Activated T-helper 17 cell treated with anti-CD3 and anti-CD28 coated beads, Interleukin-2, amount 50 U/mL, for 72 hours (primary cell): ENCODE measurements at regions not wholly inside any gene's neighbourhood (a gene's known extent, or its start where the extent isn't known, plus 50 kb on each side); places are given as distances from the start of the nearest gene placed in this dataset.

Experiments used
- ATAC-seq: fragments of 150-1000 bp; cut with Tn5 transposase; replicated peaks from 2 replicates; pipeline ENCODE4 v1.10.0; 2021; ENCODE audit warnings: mild to moderate bottlenecking, moderate library complexity
- H3K27ac Mint-ChIP-seq: one replicate; pipeline ENCODE4 v1.8.0; 2022; ENCODE audit warnings: mixed read lengths
- H3K27me3 Mint-ChIP-seq: one replicate; pipeline ENCODE4 v1.8.0; 2022; ENCODE audit warnings: mixed read lengths
- H3K36me3 Mint-ChIP-seq: one replicate; pipeline ENCODE4 v1.8.0; 2022; ENCODE audit warnings: low read depth, mild to moderate bottlenecking, mixed read lengths
- H3K4me1 Mint-ChIP-seq: one replicate; pipeline ENCODE4 v1.8.0; 2022; ENCODE audit warnings: mixed read lengths
- H3K4me3 Mint-ChIP-seq: one replicate; pipeline ENCODE4 v1.8.0; 2022; ENCODE audit warnings: mild to moderate bottlenecking, mixed read lengths
- H3K9me3 Mint-ChIP-seq: one replicate; pipeline ENCODE4 v1.8.0; 2022; ENCODE audit warnings: mixed read lengths

DNA sequence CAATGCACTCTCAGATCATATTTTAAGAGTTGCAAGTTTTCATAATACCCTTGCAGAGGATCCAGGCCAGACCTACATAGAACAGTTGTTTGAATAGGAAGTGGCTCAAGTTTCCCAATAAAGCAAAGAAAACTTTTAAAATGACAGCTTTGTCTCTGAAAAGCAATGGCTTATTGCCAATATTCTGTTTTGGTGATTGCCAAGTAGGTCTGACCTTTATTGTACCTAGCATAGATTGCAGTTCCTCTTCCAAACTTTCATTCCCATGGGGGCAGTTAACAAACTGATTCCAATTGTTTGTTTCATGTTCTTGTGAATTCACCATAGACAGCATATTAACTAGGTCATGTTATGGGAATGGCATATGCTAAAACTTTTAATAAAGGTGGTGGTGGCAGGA, 664.6 kb upstream of the CA10 start:
- Mint-ChIP-seq H3K27me3 (peaks cover 3% of the 10 kb centered on the region), H3K9me3 (no peaks in the 10 kb centered on the region), H3K4me1 (no peaks in the 10 kb centered on the region), H3K36me3 (no peaks in the 10 kb centered on the region), H3K4me3 (no peak overlapping the region), H3K27ac (no peak overlapping the region)
- no peak for ATAC-seq

DNA sequence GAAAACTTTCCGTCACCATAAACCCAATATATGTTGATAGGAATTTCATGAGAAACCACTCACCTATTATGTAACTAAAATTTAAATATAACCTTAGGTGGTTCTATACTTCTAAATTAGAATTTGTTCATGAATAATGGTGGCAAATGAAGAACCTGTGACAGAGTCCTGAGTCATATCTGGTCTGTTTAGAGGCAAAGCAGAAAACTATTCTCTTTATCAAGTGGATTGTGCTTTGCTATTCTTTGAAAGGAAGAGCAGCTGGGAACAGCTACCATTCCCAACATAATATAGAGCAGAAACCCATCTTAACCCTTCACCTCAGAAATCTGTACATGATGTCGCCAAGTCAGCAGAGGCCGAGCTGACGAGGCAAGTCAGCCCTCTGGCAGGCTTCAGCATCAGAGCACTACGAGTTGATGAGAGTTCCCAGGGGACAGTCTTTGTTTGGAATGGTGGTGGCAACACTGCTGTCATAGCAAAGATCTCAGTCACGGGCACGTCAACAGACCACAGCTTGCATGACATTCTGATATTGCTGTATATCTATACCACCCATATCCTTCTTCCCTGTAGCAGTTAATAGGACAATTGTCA, 631.9 kb upstream of the CA10 start:
- H3K4me1 Mint-ChIP-seq, result no peaks in the 10 kb centered on the region
- no peaks in the 10 kb centered on the region for H3K27me3 Mint-ChIP-seq
- no peak overlapping the region for H3K27ac Mint-ChIP-seq
- ATAC-seq, result no peak
- H3K36me3 Mint-ChIP-seq, result no peaks in the 10 kb centered on the region
- H3K4me3 Mint-ChIP-seq, result no peak overlapping the region
- peaks cover 6% of the 10 kb centered on the region for H3K9me3 Mint-ChIP-seq

DNA sequence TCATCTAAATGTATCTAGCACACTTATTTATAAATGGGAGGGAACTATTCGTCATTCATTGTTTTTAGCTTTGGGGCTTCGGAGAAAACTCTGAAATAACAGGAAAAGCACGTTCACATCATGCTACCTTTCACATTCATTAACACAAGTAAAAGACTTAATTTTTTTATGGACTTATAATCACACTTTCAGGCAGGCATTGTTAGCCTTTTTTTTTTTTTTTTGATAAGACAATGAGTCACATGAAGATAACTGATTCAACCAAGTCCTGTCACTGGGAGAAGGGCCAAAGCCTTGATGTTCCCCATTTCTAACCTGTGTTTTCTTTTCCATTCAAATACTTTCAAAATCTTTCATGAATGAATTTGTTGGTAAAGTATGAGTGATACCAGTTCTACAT, 631.3 kb upstream of the CA10 start:
- Mint-ChIP-seq H3K9me3 (peaks cover 4% of the 10 kb centered on the region), H3K36me3 (no peaks in the 10 kb centered on the region), H3K4me1 (no peaks in the 10 kb centered on the region), H3K27ac (no peak overlapping the region), H3K4me3 (no peak overlapping the region), H3K27me3 (no peaks in the 10 kb centered on the region)
- no peak for ATAC-seq

DNA sequence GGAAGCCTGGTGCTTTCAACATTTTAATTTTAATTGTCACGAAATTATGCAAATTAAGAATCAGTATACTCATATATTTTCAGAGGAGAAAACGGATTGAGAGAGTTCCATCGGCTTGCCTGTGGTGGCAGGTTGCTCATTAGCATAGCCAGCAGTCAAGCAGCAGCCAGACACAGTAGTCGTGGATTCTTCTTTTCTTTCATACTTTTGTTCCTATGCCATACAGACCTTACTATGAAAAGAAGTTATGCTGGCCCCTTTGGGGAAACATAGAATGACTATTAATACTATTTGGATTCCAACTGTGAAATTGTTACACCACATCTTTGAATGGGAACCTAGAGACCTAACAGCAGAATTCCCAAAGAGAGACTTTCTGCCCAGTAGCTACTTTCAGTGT, 617.7 kb upstream of the CA10 start:
- H3K36me3 Mint-ChIP-seq, result no peaks in the 10 kb centered on the region
- peaks cover 5% of the 10 kb centered on the region for H3K9me3 Mint-ChIP-seq
- no peaks in the 10 kb centered on the region for H3K4me1 Mint-ChIP-seq
- no peaks in the 10 kb centered on the region for H3K27me3 Mint-ChIP-seq
- H3K27ac Mint-ChIP-seq, result no peak overlapping the region
- H3K4me3 Mint-ChIP-seq, result no peak overlapping the region
- no peak for ATAC-seq

DNA sequence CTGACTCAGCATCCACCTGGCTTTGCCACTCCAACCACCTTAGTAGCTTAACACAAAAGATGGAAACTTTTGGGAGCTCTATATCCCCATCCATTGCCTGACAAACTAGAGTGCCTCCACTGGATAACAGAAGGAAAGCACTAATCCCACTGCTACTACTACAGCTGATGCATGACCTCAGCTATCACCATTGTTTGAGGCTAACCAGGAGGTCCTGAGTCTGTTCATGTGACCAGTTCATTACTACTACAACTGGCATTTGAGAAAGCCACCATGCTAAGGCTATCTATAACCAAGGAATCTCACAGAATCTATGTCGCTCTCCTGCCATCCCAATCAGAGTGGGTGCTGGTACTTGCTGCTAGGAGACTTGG, 604.3 kb upstream of the CA10 start:
- no peaks in the 10 kb centered on the region for H3K36me3 Mint-ChIP-seq
- no peak overlapping the region for H3K4me3 Mint-ChIP-seq
- no peak overlapping the region for H3K27ac Mint-ChIP-seq
- H3K9me3 Mint-ChIP-seq, result peaks cover 11% of the 10 kb centered on the region
- no peaks in the 10 kb centered on the region for H3K27me3 Mint-ChIP-seq
- ATAC-seq, result no peak
- no peaks in the 10 kb centered on the region for H3K4me1 Mint-ChIP-seq

DNA sequence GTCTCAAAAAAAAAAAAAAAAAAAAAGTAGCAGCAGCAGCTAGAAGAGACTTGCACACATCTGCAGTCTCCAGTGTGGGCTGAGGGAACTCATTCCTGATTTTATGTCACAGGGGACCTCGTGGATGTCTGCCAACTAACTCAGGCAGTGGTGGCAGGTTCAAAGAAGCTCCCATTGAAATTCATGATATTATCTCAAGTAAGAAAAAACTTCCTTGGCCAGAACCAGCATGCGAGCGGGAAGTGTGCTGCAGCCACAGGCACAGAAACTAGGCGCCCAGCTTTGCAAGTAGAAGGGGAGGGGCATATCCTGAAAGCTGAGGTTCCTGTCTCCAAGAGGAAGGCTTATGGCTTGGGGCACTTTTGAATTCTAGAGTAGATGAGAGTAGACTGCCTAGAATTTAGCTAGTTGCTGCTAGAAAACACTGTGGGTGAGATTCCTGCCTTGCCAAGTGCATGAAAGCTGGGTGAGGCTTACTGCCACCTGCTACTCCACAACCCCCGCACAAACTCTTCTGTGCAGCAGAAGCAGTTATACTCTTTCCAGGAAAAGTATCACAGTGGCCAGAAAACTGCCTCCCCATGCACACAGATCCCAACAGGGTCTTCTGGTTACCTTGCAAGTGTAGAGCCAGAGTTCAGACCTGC, 603.8 kb upstream of the CA10 start:
- H3K27ac Mint-ChIP-seq, result no peak overlapping the region
- no peak for ATAC-seq
- H3K9me3 Mint-ChIP-seq, result peaks cover 11% of the 10 kb centered on the region
- no peak overlapping the region for H3K4me3 Mint-ChIP-seq
- H3K27me3 Mint-ChIP-seq, result no peaks in the 10 kb centered on the region
- no peaks in the 10 kb centered on the region for H3K36me3 Mint-ChIP-seq
- H3K4me1 Mint-ChIP-seq, result no peaks in the 10 kb centered on the region

GRCh38 chr17:52759864-52760263, 601.4 kb upstream of the CA10 start:
- Mint-ChIP-seq H3K4me1 (no peaks in the 10 kb centered on the region), H3K36me3 (no peaks in the 10 kb centered on the region), H3K4me3 (no peak overlapping the region), H3K27me3 (no peaks in the 10 kb centered on the region), H3K9me3 (peaks cover 3% of the 10 kb centered on the region), H3K27ac (no peak overlapping the region)
- ATAC-seq, result no peak

DNA sequence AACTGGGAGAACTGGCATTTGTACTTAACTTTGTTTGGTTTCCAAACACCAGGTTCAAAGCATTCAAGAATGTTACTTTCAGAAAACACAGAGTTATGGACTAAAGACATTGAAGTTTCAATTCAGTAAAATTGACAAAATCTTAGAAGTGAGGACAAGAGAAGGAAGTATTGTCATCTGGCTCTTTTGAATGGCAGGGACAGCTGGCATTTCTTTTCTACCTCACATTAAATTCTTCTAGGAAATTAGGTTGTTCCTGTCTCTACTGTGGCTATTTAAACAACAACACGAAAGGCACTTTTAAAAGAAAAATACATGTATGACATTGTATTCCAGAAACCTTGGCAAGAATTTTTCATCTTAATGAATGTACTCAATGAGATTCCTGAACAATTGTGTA, 600.0 kb upstream of the CA10 start:
- no peaks in the 10 kb centered on the region for H3K9me3 Mint-ChIP-seq
- H3K36me3 Mint-ChIP-seq, result no peaks in the 10 kb centered on the region
- H3K4me1 Mint-ChIP-seq, result no peaks in the 10 kb centered on the region
- H3K27ac Mint-ChIP-seq, result no peak overlapping the region
- ATAC-seq, result no peak
- no peaks in the 10 kb centered on the region for H3K27me3 Mint-ChIP-seq
- H3K4me3 Mint-ChIP-seq, result no peak overlapping the region

DNA sequence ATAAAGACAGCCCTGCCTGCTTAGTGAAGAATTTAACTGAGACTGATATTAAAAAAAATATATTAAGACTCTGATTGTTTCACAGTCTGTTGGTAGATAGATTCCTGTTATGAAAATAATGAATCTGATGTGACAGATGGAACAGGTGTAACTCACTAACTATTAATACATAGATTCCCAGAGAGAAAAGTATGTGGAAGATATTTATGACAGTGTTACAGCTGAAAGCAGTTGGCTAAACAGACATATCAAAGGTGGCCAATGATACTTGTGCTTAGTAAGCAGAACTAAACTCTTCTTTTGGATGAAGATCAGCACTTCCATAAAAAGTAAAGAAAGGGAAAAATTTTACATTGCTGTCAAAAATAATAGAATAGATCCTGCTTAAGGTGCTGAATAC, 598.2 kb upstream of the CA10 start:
- Mint-ChIP-seq H3K4me3 (no peak overlapping the region), H3K36me3 (no peaks in the 10 kb centered on the region), H3K4me1 (no peaks in the 10 kb centered on the region), H3K27me3 (no peaks in the 10 kb centered on the region), H3K9me3 (peaks cover 4% of the 10 kb centered on the region), H3K27ac (no peak overlapping the region)
- no peak for ATAC-seq

- no peaks in the 10 kb centered on the region for H3K4me1 Mint-ChIP-seq
- ATAC-seq, result no peak
- no peak overlapping the region for H3K4me3 Mint-ChIP-seq
- H3K9me3 Mint-ChIP-seq, result peaks cover 7% of the 10 kb centered on the region
- no peaks in the 10 kb centered on the region for H3K27me3 Mint-ChIP-seq
- H3K36me3 Mint-ChIP-seq, result no peaks in the 10 kb centered on the region
- no peak overlapping the region for H3K27ac Mint-ChIP-seq
These were observed 596.3 kb upstream of the CA10 start for GRCh38 chr17:52754838-52755237.

DNA sequence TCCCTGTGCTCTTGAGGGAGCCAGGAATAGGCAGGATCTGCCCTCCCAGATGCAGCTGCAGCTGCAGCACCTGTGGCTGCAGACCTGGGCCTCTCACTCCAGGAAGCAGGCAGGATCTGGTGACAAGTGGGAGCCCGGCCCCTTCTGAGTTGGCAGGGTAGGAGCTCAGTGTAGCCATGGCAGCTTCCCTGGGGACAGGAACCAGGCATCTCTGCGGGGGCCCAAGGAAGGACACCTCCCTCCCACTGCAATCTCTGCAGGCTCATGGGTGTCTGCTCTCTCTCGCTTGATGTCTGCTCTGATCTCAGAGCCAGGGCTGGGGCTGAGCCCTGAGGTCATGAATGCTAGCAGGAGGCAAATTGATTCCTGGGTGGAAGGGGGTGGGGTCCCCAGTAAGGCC, 592.5 kb upstream of the CA10 start:
- no peak for ATAC-seq
- Mint-ChIP-seq H3K27me3 (no peaks in the 10 kb centered on the region), H3K36me3 (no peaks in the 10 kb centered on the region), H3K4me3 (no peak overlapping the region), H3K27ac (no peak overlapping the region), H3K4me1 (no peaks in the 10 kb centered on the region), H3K9me3 (peaks cover 7% of the 10 kb centered on the region)

GRCh38 chr17:52744179-52744578, 585.7 kb upstream of the CA10 start:
- ATAC-seq, result no peak
- no peak overlapping the region for H3K4me3 Mint-ChIP-seq
- H3K36me3 Mint-ChIP-seq, result no peaks in the 10 kb centered on the region
- no peaks in the 10 kb centered on the region for H3K27me3 Mint-ChIP-seq
- H3K9me3 Mint-ChIP-seq, result no peaks in the 10 kb centered on the region
- no peaks in the 10 kb centered on the region for H3K4me1 Mint-ChIP-seq
- no peak overlapping the region for H3K27ac Mint-ChIP-seq

GRCh38 chr17:52740006-52740405, 581.5 kb upstream of the CA10 start:
- H3K4me3 Mint-ChIP-seq, result no peak overlapping the region
- no peak for ATAC-seq
- no peaks in the 10 kb centered on the region for H3K36me3 Mint-ChIP-seq
- H3K27ac Mint-ChIP-seq, result no peak overlapping the region
- no peaks in the 10 kb centered on the region for H3K9me3 Mint-ChIP-seq
- no peaks in the 10 kb centered on the region for H3K27me3 Mint-ChIP-seq
- no peaks in the 10 kb centered on the region for H3K4me1 Mint-ChIP-seq

GRCh38 chr17:52738791-52739190, 580.3 kb upstream of the CA10 start:
- Mint-ChIP-seq H3K4me3 (no peak overlapping the region), H3K36me3 (no peaks in the 10 kb centered on the region), H3K4me1 (no peaks in the 10 kb centered on the region), H3K27me3 (no peaks in the 10 kb centered on the region), H3K27ac (no peak overlapping the region), H3K9me3 (peaks cover 5% of the 10 kb centered on the region)
- ATAC-seq, result no peak

GRCh38 chr17:52737071-52737470, 578.6 kb upstream of the CA10 start:
- Mint-ChIP-seq H3K9me3 (peaks cover 5% of the 10 kb centered on the region), H3K27ac (no peak overlapping the region), H3K36me3 (no peaks in the 10 kb centered on the region), H3K4me1 (no peaks in the 10 kb centered on the region), H3K4me3 (no peak overlapping the region), H3K27me3 (no peaks in the 10 kb centered on the region)
- ATAC-seq, result no peak

GRCh38 chr17:52732841-52733240, 574.3 kb upstream of the CA10 start:
- H3K27me3 Mint-ChIP-seq, result no peaks in the 10 kb centered on the region
- H3K4me3 Mint-ChIP-seq, result no peak overlapping the region
- H3K4me1 Mint-ChIP-seq, result no peaks in the 10 kb centered on the region
- H3K9me3 Mint-ChIP-seq, result peaks cover 5% of the 10 kb centered on the region
- no peaks in the 10 kb centered on the region for H3K36me3 Mint-ChIP-seq
- no peak overlapping the region for H3K27ac Mint-ChIP-seq
- ATAC-seq, result no peak
